Colonic mucosa (tissue), 4 donors: ENCODE measurements at regions not wholly inside any gene's neighbourhood (a gene's known extent, or its start where the extent isn't known, plus 50 kb on each side); places are given as distances from the start of the nearest gene placed in this dataset.

Experiments
- DNase-seq: peaks from one replicate; pipeline ENCODE4 v3.0.0-alpha.2; 2020
- H3K27ac ChIP-seq: fragments of 200-600 bp; one replicate; pipeline ENCODE4 v1.8.0; 2021
- H3K27me3 ChIP-seq: fragments of 200-600 bp; one replicate; pipeline ENCODE4 v1.8.0; 2021
- H3K36me3 ChIP-seq: fragments of 200-600 bp; one replicate; pipeline ENCODE4 v1.8.0; 2021
- H3K4me1 ChIP-seq: fragments of 200-600 bp; one replicate; pipeline ENCODE4 v1.8.0; 2021; ENCODE audit warnings: mild to moderate bottlenecking
- H3K4me3 ChIP-seq: fragments of 200-600 bp; one replicate; pipeline ENCODE4 v1.8.0; 2021
- H3K9ac ChIP-seq, 2 donors: one replicate each; pipeline ENCODE4 v1.7.0; 2013; ENCODE audit warnings: control low read depth in 2 of 2, low read depth in 2 of 2, low read length in 2 of 2
- H3K9me3 ChIP-seq: fragments of 200-600 bp; one replicate; pipeline ENCODE4 v1.8.0; 2021
- CTCF ChIP-seq: fragments of 200-600 bp; IDR thresholded peaks from one replicate; pipeline ENCODE4 v1.8.0; 2022; ENCODE audit warnings: antibody characterized with exemption, mild to moderate bottlenecking
- intact Hi-C: fragments of 100-400 bp; cut with DNase I; formaldehyde crosslinking; loops from one replicate; pipeline ENCODE4 v1.14.1; 2022
- donor health status: healthy.
- donor health status: DM: no; HTN: no; CAD: no.
- donor health status: DM: no; HTN: no; CAD: no.

GRCh38 chr4:189032606-189033338 is 893.5 kb downstream of the TRIML1 start:
- no peaks in the 10 kb centered on the region for H3K36me3 ChIP-seq
- TF ChIP-seq CTCF = no peak

GRCh38 chr4:189033801-189034347 is 894.6 kb downstream of the TRIML1 start:
- intact Hi-C loops = no loop called here
- DNase-seq = no peak
- no peaks in the 10 kb centered on the region for H3K36me3 ChIP-seq
- no peaks in the 10 kb centered on the region for H3K27me3 ChIP-seq
- no peak overlapping the region for H3K27ac ChIP-seq
- H3K9ac ChIP-seq = no peak overlapping the region
- H3K4me3 ChIP-seq = no peak overlapping the region
- no peaks in the 10 kb centered on the region for H3K4me1 ChIP-seq
- no peak for TF ChIP-seq CTCF
- H3K9me3 ChIP-seq = no peaks in the 10 kb centered on the region

More at GRCh38 chr4:189032606-189033338, 893.5 kb downstream of the TRIML1 start:
- Histone ChIP-seq H3K27me3 (no peaks in the 10 kb centered on the region), H3K27ac (no peak overlapping the region), H3K4me3 (no peak overlapping the region), H3K4me1 (no peaks in the 10 kb centered on the region), H3K9ac (no peak overlapping the region), H3K9me3 (no peaks in the 10 kb centered on the region)
- no peak for DNase-seq
- intact Hi-C loops = no loop called here

GRCh38 chr4:189035091-189035490 is 895.9 kb downstream of the TRIML1 start:
- intact Hi-C loops = no loop called here
- H3K27me3 ChIP-seq = no peaks in the 10 kb centered on the region
- no peaks in the 10 kb centered on the region for H3K9me3 ChIP-seq
- no peaks in the 10 kb centered on the region for H3K36me3 ChIP-seq
- no peak for TF ChIP-seq CTCF
- H3K4me1 ChIP-seq = no peaks in the 10 kb centered on the region
- H3K9ac ChIP-seq = no peak overlapping the region
- DNase-seq = no peak
- no peak overlapping the region for H3K27ac ChIP-seq
- no peak overlapping the region for H3K4me3 ChIP-seq

- Histone ChIP-seq H3K4me1 (no peaks in the 10 kb centered on the region), H3K27me3 (no peaks in the 10 kb centered on the region), H3K9ac (no peak overlapping the region), H3K4me3 (no peak overlapping the region), H3K27ac (no peak overlapping the region), H3K36me3 (no peaks in the 10 kb centered on the region), H3K9me3 (no peaks in the 10 kb centered on the region)
- TF ChIP-seq CTCF = no peak
- intact Hi-C loops = no loop called here
- no peak for DNase-seq
Measured at GRCh38 chr4:189035654-189036053, 896.4 kb downstream of the TRIML1 start.

- Histone ChIP-seq H3K4me1 (no peaks in the 10 kb centered on the region), H3K4me3 (no peak overlapping the region), H3K27me3 (no peaks in the 10 kb centered on the region), H3K9me3 (no peaks in the 10 kb centered on the region), H3K9ac (no peak overlapping the region), H3K36me3 (no peaks in the 10 kb centered on the region), H3K27ac (no peak overlapping the region)
- intact Hi-C loops = no loop called here
- no peak for DNase-seq
- TF ChIP-seq CTCF = no peak
Measured at GRCh38 chr4:189036906-189037305, 897.7 kb downstream of the TRIML1 start.
